ENCODE measurements at regions not wholly inside any gene's neighbourhood (a gene's known extent, or its start where the extent isn't known, plus 50 kb on each side); places are given as distances from the start of the nearest gene placed in this dataset.

GRCh38 chr3:116767726-116768125 is 58.1 kb downstream of the TUSC7 start:
- no peak for TF ChIP-seq ZBTB33 (IDR thresholded peaks at IDR 0.05; ENCODE audit: borderline replicate concordance, low read depth)
- TF ChIP-seq POLR2AphosphoS5 (IDR thresholded peaks at IDR 0.05; ENCODE audit: low read depth, low read length): no peak
- no peak for TF ChIP-seq SIN3A (IDR thresholded peaks at IDR 0.05; ENCODE audit: borderline replicate concordance, low read depth, low read length)
- no peak for TF ChIP-seq REST (IDR thresholded peaks at IDR 0.05; ENCODE audit: low read depth, low read length)
- TF ChIP-seq USF2 (IDR thresholded peaks at IDR 0.05; ENCODE audit: borderline replicate concordance, low read depth, low read length): no peak
- TF ChIP-seq JUND (IDR thresholded peaks at IDR 0.05): no peak
- no peak for TF ChIP-seq YY1 (IDR thresholded peaks at IDR 0.05; ENCODE audit: low read depth)
- TF ChIP-seq NRF1 (IDR thresholded peaks at IDR 0.05; ENCODE audit: low read depth, low read length): no peak
- TF ChIP-seq CTCF (IDR thresholded peaks at IDR 0.05): no peak
- TF ChIP-seq TEAD4 (IDR thresholded peaks at IDR 0.05; ENCODE audit: borderline replicate concordance, insufficient read depth): no peak
- TF ChIP-seq MAX (IDR thresholded peaks at IDR 0.05; ENCODE audit: low read depth): no peak
- TF ChIP-seq TCF12 (IDR thresholded peaks at IDR 0.05): no peak
